Body of pancreas (tissue), 4 donors: ENCODE measurements at regions not wholly inside any gene's neighbourhood (a gene's known extent, or its start where the extent isn't known, plus 50 kb on each side); places are given as distances from the start of the nearest gene placed in this dataset.

Experiments used
- ATAC-seq: fragments of 150-250 bp; one replicate; pipeline ENCODE4 v1.9.1; 2016
- DNase-seq, 4 donors: peaks; one replicate each; pipeline ENCODE4 v3.0.0-alpha.2; 2019
- H3K27ac ChIP-seq, 4 donors: fragments of 200-600 bp; sonication (generic); 1 replicate in 3 of 4; 2 replicates in 1 of 4; pipeline versions ENCODE4 v1.5.1 to v1.6.1; 2016 to 2019; ENCODE audit warnings: mild to moderate bottlenecking in 1 of 4, mixed read lengths in 1 of 4, moderate library complexity in 1 of 4
- H3K27me3 ChIP-seq, 2 donors: fragments of 200-600 bp; sonication (generic); one replicate each; pipeline ENCODE4 v1.6.0; 2016; ENCODE audit warnings: mild to moderate bottlenecking in 1 of 2
- H3K36me3 ChIP-seq, 2 donors: fragments of 200-600 bp; sonication (generic); replicated peaks in 1 of 2; 2 replicates each; pipeline ENCODE4 v1.5.1; 2016; ENCODE audit warnings: low read depth in 2 of 2; ENCODE audit not compliant: insufficient read depth in 1 of 2
- H3K4me1 ChIP-seq: fragments of 200-600 bp; sonication (generic); one replicate; pipeline ENCODE4 v1.6.0; 2016
- H3K4me3 ChIP-seq, 2 donors: fragments of 200-600 bp; sonication (generic); 1 replicate in 1 of 2; 2 replicates in 1 of 2; pipeline ENCODE4 v1.5.1; 2016 to 2019
- H3K9me3 ChIP-seq, 3 donors: fragments of 200-600 bp; sonication (generic); 1 replicate in 2 of 3; 2 replicates in 1 of 3; pipeline ENCODE4 v1.5.1; 2016
- CTCF ChIP-seq, 7 experiments: fragments of 450-650 bp in 4 of 7; fragments of 200-600 bp in 3 of 7; sonication (generic) in 3 of 7; IDR thresholded peaks; one replicate each; pipeline ENCODE4 v1.5.1; 2016 to 2019; ENCODE audit warnings: antibody characterized with exemption in 7 of 7
- POLR2A ChIP-seq, 3 donors: fragments of 450-650 bp; IDR thresholded peaks; one replicate each; pipeline ENCODE4 v1.6.1; 2016; ENCODE audit warnings: antibody characterized with exemption in 3 of 3, mild to moderate bottlenecking in 2 of 3
- WGBS, 2 donors: methylation state at CpG; one replicate each; pipeline ENCODE4 v1.1.5; 2017; 5-methylcytosine and 5-hydroxymethylcytosine counted together
- intact Hi-C: fragments of 100-400 bp; cut with DNase I; formaldehyde crosslinking; loops from one replicate; pipeline ENCODE4 v1.15.1; 2023

- ATAC-seq (no peak), DNase-seq (no peak)
- no peak overlapping the region for H3K4me3 ChIP-seq
- H3K27ac ChIP-seq, result no peak overlapping the region
- TF ChIP-seq CTCF (IDR thresholded peaks at IDR 0.05) (no peak), POLR2A (IDR thresholded peaks at IDR 0.05) (no peak)
- intact Hi-C loops, result no loop called here
- no peaks in the 10 kb centered on the region for H3K27me3 ChIP-seq
- H3K4me1 ChIP-seq, result no peaks in the 10 kb centered on the region
- 83% methylated on average over 6 of the region's 6 CpGs for WGBS, 2 donors
- H3K9me3 ChIP-seq, result no peaks in the 10 kb centered on the region
- no peaks in the 10 kb centered on the region for H3K36me3 ChIP-seq
Measured at GRCh38 chr13:32828711-32829110, 187.5 kb upstream of the KL start.

GRCh38 chr13:32829269-32829668, 187.0 kb upstream of the KL start:
- DNase-seq (no peak), ATAC-seq (no peak)
- Histone ChIP-seq H3K9me3 (no peaks in the 10 kb centered on the region), H3K27me3 (no peaks in the 10 kb centered on the region), H3K36me3 (no peaks in the 10 kb centered on the region), H3K27ac (no peak overlapping the region), H3K4me1 (no peaks in the 10 kb centered on the region), H3K4me3 (no peak overlapping the region)
- intact Hi-C loops, result no loop called here
- WGBS, 2 donors, result 66 to 68% methylated on average over 6 of the region's 6 CpGs
- no peak for TF ChIP-seq CTCF (IDR thresholded peaks at IDR 0.05)
- no peak for TF ChIP-seq POLR2A (IDR thresholded peaks at IDR 0.05)

DNA sequence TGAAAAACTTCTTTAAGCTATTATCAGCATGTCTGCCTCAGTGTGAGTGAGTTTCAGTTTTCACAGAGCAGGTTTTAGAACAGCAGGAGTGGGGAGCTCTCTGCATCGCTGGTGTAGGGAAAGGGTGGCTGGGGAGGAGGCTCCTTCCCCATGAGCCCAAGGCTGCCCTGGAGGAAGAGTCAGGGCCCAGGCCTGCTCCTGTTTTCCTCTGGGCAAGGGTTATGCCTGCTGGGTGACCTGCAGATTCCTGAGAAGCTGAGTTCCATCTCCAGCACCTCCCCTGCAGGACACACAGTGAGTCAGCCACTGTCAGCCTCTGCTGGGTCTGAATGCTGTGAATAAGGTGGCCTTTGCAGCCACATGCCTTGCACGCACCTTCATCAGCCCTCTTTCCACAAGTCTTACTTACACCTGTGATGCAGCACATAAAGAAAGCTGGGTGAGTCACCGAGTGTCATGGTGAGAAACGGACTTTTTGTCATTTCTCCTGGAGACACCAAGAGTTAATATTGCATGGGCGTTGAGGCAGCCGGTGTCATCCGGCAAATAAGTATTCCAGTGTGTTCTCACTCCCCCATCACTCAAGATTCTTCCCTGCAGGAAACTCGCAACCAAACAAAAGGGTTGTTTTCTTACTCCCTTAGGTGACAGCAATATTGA, 186.4 kb upstream of the KL start:
- Histone ChIP-seq H3K4me1 (no peaks in the 10 kb centered on the region), H3K27ac (no peak overlapping the region), H3K4me3 (no peak overlapping the region), H3K27me3 (no peaks in the 10 kb centered on the region), H3K36me3 (no peaks in the 10 kb centered on the region), H3K9me3 (no peaks in the 10 kb centered on the region)
- WGBS, 2 donors, result 71 to 75% methylated on average over 8 of the region's 8 CpGs
- TF ChIP-seq CTCF (IDR thresholded peaks at IDR 0.05) (no peak), POLR2A (IDR thresholded peaks at IDR 0.05) (no peak)
- intact Hi-C loops, result no loop called here
- DNase-seq (no peak), ATAC-seq (no peak)

- DNase-seq (no peak), ATAC-seq (no peak)
- H3K27me3 ChIP-seq, result no peaks in the 10 kb centered on the region
- no peaks in the 10 kb centered on the region for H3K9me3 ChIP-seq
- no peak overlapping the region for H3K27ac ChIP-seq
- TF ChIP-seq POLR2A (IDR thresholded peaks at IDR 0.05), result no peak
- TF ChIP-seq CTCF (IDR thresholded peaks at IDR 0.05), result no peak
- intact Hi-C loops, result no loop called here
- WGBS, 2 donors, result 71 to 80% methylated on average over 10 of the region's 10 CpGs
- H3K4me3 ChIP-seq, result no peak overlapping the region
- no peaks in the 10 kb centered on the region for H3K36me3 ChIP-seq
- no peaks in the 10 kb centered on the region for H3K4me1 ChIP-seq
Measured at GRCh38 chr13:32830336-32831031, 185.7 kb upstream of the KL start.
